Superior temporal gyrus (tissue), 1 donor: ENCODE measurements at regions not wholly inside any gene's neighbourhood (a gene's known extent, or its start where the extent isn't known, plus 50 kb on each side); places are given as distances from the start of the nearest gene placed in this dataset.
"Not testable (repeated sequence)": the region's sequence is repeated elsewhere in the genome, so short reads cannot be mapped to it uniquely, and the experiment has no call there.

Experiments
- DNase-seq: peaks from one replicate; pipeline ENCODE4 v3.0.0-alpha.2; 2016; ENCODE audit errors: extremely low spot score

DNA sequence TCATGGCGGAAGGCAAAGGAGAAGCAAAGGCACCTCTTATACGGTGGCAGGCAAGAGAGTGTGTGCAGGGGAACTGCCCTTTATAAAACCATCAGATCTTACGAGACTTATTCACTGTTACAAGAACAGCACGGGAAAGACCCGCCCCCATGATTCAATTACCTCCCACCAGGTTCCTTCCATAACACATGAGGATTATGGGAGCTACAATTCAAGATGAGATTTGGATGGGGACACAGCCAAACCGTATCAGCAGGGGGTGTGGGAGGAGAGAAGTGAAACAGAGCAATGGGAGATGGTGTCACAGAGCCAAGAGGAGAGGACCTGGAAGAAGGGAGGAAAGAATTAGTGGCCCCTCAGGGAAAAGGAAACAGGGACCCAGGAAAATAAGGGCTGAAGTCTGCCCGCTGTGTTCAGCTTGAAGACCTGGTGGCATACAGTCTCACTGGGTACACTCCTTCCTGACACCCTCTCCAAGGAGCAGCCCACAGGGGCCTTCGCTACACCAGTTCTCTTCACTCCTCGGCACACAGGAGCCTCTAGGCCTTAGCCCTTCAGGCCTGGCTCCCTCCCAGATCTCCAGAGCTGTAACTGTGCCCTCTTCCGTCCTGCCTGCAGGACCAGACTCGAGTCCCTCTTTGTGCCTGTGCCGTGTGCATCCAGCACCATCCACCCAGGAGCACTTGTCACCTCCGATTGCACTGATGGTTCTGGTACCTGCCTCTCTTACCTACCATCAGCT is 262.1 kb downstream of the EIPR1 start:
- DNase-seq: no peak

DNA sequence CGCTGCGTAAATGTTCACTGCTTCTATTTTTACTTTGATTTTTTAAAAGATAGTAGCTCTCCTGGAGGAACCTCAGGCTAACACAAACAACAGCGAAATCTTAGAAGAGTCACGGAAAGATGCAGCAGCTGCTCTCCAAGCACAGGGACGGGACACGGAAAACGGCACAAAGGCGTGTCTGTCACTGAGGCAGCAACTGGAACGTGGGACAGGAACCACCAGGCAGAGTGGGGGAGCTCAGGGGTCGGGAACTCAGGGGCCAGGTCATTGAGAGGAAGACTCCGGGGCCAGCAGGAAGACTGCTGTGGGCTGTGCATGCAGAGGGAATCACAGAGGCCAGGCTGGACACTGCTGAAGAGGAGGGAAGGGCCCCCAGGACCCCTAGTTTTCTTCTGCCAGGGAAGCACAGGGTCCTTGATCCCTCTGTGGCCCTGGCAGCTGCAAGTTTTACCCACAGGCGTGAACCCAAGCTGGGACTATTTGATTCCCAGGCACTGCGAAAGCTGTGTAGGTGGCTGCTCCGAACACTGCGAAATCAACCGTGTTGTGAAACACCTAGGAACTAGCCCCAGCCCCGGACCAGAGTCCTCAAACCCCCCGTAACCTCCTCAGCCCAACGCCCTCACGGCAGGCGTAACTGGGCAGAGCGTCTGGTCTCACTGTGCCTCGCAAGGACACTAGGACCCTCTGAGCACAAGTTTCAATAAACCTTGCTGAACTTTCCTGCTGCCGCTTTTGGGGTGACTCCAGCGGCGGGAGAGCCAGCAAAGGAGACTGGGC is 263.0 kb downstream of the EIPR1 start:
- DNase-seq: no peak

DNA sequence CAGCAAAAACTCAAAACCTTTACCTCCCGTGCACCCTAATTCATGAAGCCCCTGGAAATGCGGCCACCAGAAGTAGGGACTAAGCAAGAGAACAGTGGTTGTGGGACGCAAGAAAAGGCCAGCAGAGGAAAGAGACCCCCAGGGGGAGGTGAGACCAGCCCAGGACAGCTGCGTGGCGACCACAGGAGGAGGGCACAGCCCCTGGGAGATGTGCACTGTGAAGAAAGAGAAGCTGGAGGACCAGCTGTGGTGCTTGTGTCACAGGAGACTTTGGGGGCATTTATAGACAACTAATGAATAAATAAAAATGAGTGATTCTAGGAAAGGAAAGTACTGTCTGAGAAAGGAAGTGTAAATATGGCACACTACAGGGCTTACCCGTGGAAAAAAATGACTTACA is 263.8 kb downstream of the EIPR1 start:
- no peak for DNase-seq

DNA sequence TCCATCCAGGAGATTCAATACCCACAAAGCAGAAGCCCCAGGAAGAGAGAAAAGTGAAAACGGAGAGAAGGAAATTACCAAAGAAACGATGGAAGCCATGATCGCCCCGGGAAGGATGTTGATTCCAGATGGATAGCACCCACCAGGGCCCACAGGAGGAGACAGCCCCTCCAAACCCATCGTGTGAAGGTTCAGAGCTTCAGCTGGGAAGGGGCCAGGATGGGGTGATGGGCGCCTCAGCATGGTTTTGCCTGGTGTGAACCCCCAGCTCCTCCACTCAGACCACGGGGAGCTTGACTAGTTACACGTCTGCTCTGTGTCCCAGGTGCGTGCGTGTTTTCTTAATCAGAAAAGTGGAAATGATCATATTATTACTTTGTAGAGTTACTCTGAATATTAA is 264.5 kb downstream of the EIPR1 start:
- DNase-seq: no peak

DNA sequence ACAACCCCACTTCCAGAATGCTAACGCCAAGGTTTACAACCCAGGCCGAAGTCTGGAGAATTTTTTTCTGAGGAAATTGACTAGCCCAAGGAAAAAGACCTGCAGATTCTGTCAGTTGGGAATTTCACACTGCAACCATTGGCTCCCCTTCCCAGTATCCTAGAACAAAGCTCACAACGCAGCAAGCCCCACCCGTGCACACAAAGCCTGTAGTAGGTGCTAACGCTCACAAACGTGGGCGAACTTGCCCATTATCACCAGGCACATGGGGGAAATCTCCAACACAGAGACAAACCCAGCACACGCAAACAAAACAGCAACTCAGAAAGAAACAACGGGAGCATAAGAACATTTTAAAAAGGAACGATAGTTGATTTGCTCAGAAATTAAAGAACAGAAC is 265.1 kb downstream of the EIPR1 start:
- no peak for DNase-seq

DNA sequence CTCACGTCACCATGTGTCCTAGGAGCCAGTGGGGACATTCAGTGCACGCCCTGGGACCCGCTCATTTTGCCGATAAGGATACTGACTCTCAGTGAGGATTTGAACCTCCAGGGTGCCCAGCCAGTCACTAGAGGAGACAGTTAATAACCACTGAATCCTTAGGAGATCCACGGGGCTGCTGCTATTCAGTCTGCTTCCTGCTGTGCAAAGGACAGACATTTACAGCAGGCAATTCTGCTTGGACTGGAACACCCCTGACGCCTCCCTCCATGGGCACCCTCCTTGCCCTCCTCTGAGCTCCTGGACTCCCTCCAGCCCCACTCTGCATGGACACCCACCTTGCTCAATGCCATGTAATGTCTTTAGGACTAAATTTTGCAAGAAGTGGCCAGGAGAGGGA is 265.5 kb downstream of the EIPR1 start:
- DNase-seq: no peak

DNA sequence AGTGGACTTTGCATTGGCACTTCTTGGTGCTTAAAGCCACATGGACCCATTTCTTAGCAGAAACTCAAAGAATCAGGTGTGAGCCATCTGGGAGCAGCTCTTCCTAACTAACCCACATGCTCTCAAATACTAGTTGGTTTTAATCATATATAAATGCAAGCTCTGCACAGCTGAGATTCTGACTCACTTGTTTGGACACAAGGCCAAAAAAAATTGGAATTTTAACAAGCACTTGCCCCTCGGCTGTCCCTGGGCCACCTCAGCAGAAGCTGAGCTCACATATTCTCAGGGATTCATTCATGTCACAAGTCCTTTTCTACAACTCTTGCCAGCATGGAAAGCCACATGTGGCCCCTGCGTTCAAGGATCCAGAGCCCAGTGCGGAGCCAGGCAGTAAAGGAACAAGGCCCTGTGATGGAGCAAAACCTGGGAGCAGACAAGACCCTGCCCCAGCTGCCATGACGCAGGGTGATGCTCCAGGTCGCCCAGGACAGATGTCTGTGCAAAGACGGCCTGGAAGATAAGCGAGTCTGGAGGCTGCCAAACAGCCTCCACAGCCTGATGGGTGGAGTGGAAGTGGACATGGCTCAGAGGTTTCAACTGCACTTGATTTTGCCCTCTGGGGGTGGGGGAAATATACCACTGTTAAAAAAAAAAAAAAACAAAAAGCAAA is 266.5 kb downstream of the EIPR1 start:
- DNase-seq: no peak

DNA sequence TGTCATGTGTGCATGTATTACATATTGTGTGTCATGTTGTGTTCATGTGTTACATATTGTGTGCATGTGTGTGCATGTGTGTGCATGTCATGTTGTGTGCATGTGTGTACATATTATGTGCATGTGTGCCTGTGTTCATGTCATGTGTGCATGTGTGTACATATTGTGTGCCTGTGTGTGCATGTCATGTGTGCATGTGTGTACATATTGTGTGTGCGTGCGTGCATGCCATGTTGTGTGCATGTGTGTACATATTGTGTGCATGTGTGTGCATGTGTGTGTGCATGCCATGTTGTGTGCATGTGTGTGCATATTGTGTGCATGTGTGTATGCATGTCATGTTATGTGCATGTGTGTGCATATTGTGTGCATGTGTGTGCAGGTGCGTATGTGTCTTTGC is 267.1 kb downstream of the EIPR1 start:
- DNase-seq: no peak

DNA sequence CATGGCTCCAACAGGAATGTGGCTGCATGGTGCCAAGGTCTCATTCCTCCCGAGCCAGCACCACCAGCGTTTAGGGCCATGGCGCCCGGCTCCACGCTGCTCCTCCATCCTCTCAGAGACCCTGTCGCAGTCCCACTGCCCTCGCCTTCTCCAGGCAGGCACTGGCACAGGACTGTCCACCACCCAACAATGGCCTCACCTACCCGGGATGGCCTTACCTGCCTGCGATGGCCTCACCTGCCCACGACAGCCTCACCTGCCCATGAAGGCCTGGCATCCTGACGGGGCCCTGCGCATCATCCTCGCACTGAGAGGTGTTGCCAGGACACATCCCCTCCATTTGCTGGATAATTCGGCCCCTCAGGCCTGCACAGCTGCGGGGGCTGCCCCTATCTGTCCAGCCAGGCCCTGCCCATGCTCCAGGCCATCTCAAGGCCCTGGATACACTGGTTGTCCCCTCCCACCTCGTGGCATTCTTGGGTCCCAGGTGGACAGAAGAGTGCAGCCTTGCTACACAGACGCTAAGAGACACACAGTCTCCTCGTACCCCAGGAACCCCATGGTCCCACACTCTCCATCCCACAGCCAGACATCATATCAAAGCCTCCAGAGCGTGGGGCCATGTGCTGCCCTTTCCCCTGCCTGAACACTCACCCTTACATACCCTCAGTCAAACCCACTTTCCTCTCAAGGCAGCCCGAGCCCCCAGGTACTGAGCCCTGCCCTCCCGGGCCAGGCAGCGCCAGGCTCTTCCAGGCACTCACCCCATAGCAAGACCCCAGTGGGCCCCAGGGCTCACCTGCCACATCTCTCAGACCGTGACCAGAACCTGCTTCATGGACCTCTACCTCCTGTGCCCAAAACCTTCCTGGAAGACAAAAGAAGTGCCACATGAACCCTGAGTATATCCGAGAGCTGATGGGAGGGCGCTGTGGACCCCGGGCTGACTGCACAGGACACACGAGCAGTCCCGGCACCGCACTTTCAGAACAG is 268.6 kb downstream of the EIPR1 start:
- no peak for DNase-seq

DNA sequence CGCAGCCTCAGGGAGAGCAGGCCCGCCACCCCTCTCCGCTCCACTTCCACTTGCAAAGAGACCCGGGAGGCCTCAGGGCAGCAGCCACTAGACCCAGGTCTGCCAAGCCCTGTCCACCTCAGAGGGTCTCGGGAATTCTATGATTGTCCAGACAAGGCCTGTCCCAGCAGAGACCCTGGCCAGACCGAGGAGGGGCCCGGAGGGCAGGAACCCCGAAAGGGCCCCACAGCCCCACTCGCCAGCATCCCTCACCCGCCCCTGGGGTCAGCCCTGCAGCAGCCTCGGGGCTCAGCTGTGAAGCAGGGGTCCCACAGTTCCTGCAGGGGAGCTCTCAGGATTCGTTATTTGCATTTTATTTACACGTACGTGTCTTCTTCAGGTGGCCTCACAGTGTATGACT is 269.5 kb downstream of the EIPR1 start:
- DNase-seq: no peak

DNA sequence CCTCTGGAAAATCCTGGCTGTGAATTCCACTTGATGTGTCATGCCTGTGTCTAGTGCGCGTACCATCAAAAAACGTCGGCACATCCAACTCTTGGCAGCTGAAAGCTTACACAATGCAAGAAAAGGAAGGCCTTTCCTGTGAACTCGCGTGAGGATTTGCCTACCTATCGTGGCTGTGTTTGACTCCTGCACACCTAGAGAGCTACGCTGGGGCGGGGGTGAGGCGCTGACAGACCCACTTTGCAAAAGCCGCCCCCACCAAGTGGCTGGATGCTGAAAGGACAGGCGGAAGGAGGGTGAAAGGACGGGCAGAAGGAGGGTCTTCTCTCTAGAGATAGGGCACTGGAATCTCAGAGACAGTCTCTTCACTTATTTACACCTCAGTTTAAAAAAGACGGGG is 270.1 kb downstream of the EIPR1 start:
- DNase-seq: no peak

DNA sequence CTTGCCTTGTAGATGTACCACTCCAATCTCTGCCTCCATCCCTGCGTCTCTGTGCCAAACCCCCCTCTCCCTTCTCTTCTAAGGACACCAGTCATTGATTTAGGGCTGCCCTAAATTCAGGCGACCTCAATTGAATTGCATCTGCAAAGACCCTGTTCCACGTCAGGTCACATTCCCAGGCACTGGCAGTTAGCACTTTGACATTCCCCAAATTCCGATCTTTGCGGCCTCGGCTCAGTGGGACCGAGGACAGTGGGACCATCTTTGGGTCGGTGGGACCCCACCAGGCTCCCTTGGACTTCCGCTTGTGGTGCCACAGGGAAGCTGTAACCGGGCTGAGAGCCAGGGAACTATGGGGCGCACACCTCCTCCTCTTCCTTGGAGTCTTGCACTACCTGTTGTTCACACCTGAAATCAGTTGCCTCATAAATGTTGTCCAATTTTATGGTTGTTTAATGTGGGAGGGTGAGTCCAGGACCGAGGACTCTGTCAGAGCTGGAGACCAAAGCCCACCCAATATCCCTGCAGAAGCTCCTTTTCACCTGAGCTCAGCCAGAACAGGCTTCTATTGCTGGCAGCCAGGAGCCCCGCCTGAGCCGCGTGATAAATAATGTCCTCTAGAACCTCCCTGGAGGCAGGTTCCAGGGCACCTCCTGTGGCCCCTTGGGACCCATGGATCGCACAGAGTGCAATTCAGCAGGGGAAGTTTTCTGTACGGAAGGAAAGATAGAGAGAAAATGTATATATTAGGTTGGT is 271.6 kb downstream of the EIPR1 start:
- no peak for DNase-seq

DNA sequence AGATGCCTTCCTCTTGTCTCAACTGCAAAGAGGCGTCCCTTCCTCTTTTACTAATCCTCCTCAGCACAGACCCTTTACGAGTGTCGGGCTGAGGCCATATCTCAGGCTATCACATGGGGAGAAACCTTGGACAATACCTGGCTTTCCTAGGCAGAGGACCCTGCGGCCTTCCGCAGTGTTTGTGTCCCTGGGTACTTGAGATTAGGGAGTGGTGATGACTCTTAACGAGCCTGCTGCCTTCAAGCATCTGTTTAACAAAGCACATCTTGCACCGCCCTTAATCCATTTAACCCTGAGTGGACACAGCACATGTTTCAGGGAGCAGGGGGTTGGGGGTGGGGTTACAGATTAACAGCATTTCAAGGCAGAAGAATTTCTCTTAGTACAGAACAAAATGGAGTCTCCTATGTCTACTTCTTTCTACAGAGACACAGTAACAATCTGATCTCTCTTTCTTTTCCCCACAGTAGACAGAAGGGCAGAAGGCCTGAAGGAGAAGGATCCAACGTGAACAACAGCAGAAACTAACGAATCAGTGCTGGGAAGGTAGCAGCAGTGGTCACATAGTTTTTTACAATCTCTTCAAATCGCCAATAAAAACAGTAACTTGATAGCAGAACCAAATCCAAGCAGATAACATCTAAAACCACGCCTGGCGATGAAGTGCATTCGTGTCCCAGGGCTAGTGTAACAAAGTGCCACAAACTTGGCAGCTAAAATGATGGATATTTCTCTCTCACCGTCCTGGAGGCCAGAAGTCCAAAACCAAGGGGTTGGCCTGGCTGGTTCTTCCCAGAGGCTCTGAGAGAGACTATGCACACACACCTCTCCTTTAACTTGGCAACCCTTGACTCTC is 272.4 kb downstream of the EIPR1 start:
- DNase-seq: not testable (repeated sequence)

DNA sequence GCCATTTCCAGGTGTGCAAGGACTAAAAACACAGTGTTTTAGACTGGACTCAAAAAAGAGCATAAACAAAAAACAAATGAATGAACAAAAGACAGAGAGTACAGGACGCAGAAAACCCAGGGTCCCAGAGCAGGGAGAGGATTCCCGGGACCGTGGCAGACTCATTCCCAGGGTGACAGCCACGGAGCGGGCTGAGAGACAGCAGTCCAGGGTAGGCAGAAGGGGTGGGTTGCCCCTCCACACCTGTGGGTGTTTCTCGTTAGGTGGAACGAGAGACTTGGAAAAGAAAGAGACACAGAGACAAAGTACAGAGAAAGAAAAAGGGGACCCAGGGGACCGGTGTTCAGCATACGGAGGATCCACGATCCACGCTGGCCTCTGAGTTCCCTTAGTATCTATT is 273.4 kb downstream of the EIPR1 start:
- DNase-seq: no peak

DNA sequence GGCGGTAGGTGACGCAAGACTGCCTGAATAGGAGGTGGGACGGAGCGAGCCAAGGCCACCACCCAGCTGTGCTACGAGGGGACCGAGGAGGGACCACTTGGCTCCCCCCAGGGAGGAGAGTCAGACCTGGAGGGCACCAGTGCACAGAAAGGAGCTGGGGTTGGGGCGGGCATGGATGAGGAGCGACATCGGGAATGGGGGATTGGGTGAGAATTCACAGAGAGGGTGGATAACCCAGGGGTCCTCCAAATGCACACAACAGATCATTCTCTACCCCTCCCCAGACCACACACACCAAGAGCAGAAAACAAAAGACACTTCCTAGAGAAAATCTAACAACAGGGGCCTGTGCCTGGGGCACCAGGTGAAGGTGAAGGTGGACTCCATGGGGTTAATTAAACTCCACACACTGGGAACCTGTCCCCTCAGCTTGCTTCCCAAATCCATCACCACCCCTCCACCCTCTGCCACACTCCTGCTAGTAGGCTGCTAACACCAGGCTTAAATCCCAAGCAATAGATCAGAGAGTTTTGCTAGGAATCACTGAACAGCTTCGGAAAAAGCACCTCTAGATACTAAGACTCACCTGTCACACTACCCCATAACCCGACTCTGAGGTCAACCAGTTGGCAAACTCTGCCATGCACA is 274.6 kb downstream of the EIPR1 start:
- DNase-seq: no peak

DNA sequence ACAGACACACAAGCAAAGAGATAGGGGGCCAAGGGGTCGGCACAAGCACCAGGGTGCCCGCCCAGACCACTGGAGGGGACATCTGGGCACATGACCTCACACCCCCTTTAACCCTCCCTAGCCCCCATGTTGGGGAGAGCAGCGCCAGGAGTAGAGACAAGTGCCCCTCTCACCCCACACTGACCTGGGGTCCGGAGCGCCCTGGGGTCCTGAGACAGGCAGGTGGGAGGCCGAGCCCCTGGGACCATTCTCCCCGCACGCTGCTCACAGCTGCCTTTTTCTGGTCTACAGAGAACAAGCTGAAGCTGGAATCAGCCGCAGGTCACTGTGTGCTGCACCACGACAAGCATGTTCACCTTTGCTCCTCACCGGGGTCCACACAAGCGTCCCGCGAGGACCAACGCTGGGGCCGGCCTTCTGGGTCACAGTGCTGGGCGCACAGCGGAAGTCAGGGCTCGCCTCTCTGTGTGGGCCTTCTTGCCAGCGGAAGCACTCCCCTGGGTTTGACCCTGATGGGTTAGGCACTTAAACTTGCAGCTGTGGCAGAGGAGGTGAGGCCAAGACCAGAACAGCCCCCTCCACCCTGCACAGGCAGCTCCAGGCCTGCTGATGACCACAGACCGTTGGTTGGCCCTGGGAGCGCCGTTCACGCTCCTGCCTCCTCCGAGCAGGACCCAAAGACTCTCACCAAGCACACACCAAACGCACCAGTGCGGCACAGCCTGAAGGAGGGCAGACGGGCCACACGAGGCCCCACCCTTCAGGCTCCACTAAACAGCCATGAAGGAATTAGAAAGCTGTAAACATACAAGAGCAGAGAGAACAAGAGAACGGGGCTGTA is 275.3 kb downstream of the EIPR1 start:
- no peak for DNase-seq

DNA sequence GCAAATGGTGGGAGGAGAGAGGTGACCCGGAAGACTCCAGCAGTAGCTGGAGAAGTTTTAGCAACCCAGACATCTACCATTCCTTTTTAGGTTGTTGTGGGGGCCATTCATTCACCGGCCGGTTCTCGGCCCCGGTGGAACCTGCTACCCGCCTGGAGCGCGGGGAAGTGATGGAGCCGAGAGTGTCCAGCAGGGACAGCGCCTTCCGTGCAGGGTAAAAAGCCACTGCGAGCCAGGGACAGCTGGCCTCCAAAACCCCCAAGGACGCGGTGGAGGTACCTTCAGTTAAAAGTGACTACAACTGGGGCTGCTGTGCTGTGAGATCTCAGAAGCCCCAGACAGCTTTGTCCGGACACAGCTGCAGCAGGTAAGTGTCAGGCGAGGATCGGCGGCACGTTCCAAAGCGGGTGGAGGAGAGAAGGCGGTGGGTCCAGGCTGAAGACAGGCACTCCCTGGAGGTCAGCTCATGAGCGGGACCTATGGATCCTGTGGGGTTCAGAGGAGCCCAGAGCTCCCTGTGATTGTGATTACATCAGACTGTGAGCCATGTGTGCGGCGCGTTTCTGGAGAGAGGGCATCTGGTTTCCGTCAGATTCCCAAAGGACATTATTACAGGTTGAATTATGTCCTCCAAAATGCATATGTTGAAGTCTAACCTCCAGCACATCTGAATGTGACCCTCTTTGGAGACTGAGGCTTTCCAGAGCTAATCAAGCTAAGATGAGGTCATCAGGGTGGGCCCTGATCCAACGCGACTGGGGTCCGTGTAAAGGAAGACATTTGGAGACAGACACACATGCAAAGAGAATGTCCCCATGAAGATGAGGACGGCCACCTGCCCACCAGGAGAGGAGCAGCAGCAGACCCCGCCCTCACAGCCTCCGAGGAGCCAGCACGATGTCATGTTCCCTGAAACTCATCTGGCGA is 276.3 kb downstream of the EIPR1 start:
- no peak for DNase-seq
